Activated CD4-positive, CD25-positive, alpha-beta regulatory T cell treated with anti-CD3 and anti-CD28 coated beads, Interleukin-2, amount 50 U/mL, for 72 hours (primary cell): ENCODE measurements at regions not wholly inside any gene's neighbourhood (a gene's known extent, or its start where the extent isn't known, plus 50 kb on each side); places are given as distances from the start of the nearest gene placed in this dataset.
"Not testable (repeated sequence)": the region's sequence is repeated elsewhere in the genome, so short reads cannot be mapped to it uniquely, and the experiment has no call there.

ENCODE experiments used
- DNase-seq: peaks from one replicate; pipeline ENCODE4 v3.0.0; 2021

DNA sequence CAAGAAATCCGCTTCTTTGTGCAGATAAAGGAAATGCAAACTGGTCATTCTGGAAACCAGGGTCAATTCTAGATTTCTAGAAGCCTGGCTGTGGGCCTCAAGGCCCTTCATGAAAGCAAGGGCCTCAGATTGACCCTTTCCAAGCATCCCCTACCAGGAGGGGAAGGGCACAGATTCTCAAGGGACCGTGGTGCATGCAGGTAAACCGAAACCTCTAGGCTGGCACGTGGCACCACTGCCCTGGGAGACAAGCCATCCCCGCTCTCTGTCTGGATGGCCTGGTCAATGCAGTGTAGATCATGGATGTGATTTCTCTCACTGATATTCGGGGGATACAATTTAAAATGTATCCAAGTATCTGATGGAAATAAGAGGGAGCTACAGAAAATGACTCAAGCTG, 69.4 kb downstream of the TOMM20 start:
- no peak for DNase-seq

DNA sequence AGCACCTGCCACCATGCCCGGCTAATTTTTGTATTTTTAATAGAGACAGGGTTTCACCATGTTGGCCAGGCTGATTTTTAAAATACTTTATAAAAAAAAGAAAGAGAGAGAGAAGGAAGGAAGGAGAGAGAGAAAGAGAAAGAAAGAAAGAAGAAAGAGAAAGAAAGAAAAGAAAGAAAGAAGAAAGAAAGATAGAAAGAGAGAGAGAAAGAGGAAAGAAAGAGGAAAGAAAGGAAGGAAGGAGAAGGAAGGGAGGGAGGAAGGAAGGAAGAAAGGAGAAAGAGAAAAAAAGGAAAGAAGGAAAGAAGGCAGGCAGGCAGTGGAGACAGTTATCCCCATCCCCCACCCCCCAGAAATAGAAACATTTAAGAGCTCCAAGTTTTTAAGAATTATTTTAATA, 69.9 kb downstream of the TOMM20 start:
- no peak for DNase-seq

DNA sequence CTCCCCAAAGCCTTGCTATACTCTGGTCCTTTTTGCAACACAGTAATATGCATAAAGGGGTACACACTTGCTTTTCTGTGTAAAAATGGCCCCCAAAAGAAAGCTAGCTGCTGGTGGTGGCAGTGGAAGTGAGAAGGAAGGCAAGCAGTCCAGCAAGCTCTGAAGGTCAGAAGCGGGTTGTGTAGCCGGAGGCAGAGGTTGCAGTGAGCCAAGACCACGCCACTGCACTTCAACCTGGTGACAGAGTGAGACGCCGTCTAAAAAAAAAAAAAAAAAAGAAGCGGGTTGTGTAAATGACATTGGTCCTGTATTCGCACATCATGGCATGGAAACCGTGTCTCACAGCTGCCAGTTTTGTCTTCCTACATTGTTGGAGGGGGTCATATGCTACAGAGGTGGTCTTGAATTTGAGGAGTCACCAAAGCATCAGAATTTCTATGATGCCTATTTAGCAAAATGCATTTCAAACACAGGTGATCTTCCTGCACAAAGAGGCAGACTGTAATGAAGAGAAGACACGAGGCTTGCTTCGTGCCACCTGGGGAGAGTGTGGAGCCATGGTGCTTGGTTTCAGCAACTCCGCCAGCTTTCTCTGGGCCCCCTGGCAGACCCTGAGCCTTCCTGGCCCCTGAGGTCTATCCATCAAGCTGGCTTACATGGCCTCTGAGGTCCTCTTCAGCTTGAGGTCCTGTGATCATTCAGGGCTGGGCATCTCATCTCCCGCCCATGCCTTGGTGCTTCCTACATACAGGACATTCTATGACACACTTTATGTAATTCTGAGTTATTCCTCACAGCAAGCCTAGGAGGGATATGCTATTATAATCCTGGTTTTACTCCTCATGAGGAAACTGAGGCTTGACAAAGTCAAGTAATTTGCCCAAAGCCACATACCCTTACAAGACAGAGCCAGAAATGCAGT, 71.0 kb downstream of the TOMM20 start:
- no peak for DNase-seq

DNA sequence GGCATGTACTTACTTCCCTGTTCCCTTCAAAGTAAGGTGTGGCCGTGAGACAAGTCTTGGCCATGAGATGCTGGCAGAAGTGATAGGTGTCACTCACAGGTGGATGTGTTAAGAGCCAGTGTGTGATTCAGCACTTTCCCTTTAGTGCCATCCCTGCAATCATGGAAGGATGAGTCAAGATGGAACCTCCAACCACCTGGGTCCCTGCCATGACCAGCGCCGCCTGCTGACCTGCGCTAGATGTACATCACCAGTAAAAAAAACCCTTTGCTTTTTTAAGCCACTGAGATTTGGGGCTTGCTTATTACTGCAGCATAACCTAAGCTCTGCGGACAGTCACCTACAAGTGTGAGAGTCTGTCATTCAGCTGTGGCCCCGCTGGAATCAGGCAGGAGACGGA, 71.7 kb downstream of the TOMM20 start:
- DNase-seq: no peak

DNA sequence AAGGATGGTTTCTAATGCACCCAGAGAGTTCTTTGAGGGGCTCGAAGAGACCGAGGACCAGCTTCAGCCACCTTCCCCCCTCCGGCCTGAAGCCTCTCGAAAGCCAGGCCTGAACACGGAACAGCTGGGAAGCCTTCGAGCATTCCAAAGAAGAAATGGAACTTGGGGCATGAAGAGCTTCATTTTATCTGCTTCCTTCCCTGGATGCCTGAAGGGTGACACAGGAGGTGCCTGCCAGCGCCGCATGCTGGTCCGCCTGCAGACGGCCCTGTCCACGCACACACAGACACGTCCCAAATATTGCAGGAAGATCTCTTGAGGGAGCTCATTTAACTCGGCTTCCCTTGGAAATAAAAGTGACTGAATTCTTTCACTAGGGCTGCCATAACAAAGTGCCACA, 73.7 kb downstream of the TOMM20 start:
- no peak for DNase-seq

DNA sequence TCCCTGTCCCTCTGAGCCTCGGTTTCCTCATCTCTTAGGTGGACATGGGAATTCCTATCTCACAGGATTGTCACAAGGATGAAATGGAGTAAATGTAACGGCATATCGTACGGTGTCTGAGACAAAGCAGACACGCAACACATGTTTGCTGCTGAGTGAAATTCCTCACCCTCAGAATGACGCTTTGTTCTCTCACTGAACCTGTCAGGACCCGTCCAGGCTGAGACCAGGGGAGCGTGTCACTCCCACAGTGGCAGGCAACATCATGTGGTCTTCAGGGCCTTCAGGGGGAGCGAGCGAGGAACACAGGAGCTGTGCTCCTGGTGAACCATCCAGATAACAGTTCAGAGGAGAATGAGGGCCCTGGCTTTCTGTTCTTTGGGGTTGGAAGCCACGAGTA, 74.2 kb downstream of the TOMM20 start:
- DNase-seq: no peak

DNA sequence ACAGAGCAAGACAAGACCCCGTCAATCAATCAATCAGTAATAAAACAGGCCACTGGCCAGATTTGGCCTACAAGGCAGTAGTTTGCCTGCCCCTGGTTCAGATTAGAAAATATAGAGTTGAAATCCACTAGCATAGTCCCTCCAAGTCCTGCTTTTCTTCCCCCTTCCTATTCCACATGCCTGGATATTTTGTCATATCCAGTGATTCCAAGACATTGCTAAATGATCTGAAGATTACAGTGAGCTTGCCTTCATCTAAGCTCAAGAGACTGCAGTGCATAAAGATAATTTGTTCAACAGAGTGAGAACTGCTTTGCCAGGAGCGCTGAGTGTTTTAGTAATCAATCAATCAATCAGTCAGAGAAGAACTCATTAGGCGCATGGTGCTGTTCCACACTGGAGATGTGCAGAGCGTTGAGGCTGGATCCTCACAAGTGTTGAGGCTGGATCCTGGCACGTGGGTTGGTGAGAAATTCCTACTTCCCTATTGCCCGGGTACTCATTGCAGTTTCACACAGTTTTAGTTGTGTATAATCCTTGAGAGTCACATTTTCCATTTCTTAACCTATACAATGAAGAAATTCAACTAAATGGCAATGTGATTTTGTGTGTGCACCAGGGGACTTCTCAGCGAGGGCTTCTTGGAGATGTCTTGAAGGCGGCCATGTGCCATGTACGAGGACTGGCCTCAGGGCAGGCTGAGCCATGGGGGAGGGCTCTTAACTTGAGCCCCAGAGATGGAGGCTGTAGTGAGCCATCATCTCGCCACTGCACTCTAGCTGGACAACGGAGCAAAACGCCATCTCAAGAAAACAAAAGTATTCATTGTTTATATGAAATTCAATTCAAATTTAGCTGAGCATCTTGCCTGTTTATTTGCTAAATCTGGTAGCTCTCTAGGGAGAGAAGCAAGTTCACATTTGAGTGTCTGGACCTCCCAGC, 76.3 kb downstream of the TOMM20 start:
- DNase-seq: no peak

DNA sequence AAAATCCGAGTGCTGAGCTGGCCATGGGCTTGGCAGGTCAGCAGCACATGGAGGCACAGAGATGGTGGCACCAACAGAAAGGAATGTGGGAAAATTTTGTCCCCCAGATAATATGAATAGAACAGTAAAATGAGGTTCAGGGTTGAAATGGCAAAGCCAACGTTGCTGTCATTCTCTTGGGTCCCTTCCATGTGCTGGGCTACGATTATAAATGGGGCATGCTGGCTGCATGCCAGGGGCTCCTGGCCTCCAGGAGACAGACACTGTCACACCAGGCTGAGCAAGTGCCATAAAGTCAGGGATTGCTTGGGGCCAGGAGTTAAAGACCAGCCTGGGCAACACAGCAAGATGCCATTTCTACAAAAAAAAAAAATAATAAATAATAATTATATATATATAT, 77.1 kb downstream of the TOMM20 start:
- no peak for DNase-seq

DNA sequence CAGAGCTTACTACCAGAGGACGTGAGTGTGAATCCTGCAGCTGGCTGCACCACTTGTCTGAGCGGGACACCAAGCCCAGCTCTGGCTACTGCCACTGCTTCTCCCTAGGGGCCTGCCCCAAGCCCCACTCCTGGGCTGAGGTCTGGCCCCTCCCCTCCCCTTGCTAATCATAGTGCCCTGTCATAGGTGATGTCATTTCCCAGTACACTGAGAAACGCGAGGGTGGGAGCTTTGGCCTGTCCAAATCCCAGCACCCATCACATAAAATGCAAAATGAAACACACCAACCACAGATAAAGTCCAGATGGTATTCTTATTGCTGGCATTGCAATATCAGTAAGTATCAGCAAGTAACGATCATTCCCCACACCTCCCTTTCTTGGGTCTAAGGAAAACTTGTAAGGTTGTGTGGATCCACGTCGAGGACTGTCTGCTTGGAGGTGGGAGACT, 77.7 kb downstream of the TOMM20 start:
- DNase-seq: no peak

DNA sequence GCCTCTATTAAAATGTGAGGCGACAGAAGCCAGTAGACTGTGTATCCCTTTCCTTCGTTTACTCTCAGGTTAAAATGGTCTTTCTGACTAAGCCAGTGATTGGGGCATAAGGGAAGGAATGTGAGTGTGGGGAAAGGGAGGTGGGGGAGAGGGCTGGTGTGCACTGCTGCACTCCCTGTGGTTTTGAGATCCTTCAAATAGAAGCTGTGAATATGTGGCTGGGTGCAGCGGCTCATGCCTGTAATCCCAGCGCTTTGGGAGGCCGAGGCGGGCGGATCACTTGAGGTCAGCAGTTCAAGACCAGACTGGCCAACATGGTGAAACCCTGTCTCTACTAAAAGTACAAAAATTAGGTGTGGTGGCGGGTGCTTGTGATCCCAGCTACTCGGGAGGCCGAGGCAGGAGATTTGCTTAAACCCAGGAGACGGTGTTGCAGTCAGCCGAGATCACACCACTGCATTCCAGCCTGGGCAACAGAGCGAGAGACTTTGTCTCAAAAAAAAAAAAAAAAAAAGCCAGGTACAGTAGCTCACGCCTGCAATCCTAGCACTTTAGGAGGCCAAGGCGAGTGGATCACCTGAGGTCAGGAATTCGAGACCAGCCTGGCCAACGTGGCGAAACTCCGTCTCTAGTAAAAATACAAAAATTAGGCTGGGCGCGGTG, 78.8 kb downstream of the TOMM20 start:
- not testable (repeated sequence) for DNase-seq

DNA sequence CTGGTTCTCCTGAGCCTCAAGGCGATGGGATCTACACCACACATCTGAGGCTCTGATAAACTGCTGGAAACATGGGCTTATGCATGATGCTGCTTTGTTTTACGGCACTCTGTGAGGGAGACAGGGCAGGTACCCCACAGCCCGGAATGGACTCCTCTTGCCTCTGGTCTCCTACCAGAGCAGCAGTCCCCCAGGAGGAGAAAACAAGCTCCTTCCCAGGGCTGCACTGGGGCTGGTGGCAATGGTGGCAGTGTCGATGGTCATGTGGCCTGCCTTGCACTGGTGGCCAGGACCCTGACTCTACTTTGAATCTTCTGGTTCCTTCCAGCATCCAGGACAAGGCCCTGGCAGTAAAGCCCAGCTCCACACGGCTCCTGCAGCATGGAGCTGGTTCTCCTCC, 79.4 kb downstream of the TOMM20 start:
- no peak for DNase-seq

DNA sequence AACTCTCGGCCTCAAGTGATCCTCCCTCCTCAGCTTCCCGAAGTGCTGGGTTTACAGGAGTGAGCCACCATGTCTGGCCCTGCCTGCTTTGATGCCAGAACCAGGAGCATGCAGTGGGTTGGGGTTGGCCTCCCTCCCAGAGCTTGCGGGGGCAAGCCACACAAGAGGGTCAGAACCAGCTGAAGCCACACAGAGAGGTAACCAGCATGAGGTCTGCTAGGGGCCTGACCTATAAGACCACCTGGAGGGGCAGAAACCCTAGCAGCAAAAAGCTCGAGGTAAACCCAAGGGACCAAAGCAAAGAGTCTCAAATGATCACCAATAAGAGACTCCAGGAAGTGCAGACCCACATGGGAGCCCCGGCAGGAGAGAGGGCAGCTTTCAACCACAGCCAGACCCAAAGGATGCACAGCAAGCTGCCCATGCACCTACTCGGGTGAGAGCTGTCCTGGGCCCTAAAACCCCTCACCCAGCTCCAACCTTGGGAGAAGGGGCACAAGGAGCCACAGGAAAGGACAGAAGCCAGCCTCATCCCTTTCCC, 81.2 kb downstream of the TOMM20 start:
- no peak for DNase-seq

DNA sequence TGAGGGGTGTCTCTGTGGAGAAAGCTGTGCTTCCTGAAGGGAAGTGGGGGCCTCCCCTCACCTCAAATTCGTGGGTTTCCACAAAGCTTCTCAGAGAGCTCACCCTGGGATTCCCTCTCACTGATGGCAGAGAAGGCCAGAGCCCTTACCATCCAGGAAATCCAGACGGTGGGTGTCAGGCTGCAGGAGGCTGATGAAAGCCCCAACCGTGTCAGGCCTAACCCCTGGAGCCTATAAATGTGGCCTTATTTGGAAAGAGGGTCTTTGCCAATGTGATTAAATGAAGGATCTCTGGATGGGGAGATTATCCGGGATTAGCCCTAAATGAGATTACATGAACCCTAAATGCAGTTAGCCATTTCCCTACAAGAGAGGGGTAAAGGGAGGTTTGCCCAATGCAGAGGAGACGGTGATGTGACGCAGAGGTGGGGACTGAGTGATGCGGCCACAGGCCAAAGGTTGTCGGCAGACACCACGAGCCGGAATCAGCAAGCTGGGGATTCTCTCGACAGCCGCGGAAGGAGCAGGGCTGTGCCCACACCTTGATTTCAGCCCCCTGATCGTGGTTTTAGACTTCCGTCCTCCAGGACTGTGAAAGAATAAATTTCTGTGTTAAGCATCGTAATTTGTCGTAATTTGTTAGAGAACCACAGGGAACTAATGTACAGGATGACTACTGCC, 82.6 kb downstream of the TOMM20 start:
- DNase-seq: no peak

DNA sequence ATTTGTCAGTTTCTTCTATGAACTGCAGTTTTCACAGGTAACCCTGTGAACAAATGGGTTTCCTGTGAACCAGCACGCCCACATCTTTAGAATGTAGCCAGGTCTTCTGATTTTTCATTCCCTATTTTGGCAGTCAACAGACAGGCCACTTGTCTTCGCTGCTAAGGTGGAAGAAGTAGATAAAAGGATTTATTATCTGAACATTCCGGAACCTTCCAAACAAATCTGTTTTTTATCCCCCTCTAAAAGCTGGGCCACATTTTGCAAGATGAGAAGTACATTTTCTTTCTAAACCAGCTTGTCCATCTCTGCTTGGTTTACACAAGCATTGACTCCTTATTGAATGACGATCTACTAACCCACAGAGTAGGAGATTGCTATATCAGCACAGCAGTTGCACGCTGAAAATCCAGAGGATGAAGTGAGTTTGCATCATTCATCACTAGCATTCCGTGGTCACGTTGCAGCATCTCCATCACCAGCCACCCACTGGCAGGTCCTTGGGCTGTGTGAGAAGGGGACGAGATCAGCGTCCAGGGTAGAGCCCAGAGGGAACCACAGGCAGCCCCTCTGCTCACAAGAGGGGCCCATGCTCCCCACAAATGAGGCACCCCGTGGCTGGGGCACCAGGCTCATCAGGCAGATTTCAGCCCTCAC, 83.5 kb downstream of the TOMM20 start:
- no peak for DNase-seq

DNA sequence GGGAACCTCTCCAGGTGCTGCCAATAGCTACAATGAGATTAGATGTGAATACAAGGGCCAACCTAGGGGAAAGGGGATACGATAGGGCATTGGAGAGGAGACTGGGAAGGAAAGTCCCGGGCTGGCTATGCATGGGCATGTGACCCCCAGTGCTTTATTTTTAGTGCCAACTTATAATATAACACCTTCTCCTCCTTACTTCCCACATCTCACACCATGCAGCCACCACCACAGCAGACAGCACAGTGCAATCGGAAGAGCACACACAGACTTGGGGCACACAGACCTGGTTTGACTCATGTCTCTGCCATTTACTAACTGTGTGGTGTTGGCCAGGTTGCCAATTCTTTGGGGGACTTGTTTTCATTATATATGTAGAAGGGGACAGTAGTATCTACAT, 85.4 kb downstream of the TOMM20 start:
- no peak for DNase-seq

DNA sequence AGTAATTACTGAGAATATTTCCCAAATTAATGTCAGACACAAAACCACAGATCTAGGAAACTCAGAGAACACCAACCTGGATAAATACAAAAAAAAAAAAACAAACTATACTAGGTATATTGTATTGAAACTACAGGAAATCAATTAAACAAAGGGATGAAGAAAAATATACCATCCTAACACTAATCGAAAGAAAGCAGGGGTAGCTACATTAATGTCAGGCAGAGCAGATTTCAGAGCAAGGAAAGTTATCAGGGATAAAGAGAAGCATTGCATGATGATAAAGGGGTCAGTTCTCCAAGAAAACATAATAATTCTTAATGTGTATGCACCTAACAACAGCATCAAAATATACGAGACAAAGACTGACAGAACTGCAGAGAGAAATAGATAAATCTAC, 89.9 kb downstream of the TOMM20 start:
- no peak for DNase-seq

DNA sequence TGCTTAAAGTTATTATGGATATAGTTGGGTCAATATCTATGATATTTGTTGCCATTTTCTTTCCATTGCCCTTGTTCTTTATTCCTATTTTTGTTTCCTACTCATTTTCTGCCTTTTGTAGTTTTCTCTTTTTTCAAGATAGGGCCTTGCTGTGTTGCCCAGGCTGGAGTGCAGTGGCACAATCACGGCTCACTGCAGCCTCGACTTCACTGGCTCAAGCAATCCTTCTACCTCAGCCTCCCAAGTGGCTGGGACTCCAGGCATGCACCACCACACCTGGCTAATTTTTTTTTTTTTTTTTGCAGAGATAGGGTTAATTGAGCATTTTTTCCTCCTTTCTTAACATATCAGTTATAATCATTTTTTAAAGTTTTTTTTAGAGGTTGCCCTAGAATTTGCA, 92.7 kb downstream of the TOMM20 start:
- DNase-seq: no peak

DNA sequence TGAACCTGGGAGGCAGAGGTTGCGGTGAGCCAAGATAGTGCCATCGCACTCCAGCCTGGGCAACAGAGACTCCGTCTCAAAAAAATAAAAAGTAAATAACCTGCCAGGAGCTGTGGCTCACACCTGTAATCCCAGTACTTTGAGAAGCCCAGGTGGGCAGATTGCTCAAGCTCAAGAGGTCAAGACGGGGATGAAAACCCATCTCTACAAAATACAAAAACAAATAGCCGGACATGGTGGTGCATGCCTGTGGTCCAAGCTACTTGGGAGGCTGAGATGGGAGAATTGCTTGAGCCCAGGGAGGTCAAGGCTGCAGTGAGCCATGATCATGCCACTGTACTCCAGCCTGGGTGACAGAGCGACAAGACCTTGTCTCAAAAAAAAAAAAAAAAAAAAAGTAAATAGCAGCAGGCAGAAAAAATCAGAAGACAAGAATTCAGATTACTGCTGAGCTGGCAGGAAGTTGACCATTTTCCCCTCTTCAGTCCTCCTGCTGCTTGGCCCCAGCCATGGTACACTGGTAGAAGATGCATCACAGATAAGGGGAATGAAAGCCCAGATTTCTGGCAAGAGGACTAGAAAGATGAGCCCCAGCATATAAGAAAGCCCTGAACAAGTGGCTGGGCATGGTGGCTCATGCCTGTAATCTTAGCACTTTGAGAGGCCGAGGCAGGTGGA, 97.6 kb downstream of the TOMM20 start:
- no peak for DNase-seq

DNA sequence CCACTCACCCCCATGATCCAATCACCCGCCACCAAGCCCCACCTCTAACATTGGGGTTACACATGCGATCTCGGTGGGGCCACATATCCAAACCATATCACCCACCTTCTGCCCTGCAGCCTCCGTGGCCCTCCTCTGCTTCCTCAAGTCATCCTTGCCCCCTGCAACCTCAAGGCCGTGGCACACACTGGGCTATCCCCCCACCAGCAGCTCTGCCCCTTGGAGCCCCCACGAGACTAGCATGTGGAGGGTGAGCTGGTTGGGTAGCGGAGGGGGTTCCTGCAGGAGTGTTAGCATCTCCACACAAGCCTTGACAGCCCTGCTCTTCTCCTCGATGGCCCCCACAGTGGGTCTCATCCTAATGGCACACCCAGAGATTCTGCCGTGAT, 100.8 kb downstream of the TOMM20 start:
- no peak for DNase-seq

DNA sequence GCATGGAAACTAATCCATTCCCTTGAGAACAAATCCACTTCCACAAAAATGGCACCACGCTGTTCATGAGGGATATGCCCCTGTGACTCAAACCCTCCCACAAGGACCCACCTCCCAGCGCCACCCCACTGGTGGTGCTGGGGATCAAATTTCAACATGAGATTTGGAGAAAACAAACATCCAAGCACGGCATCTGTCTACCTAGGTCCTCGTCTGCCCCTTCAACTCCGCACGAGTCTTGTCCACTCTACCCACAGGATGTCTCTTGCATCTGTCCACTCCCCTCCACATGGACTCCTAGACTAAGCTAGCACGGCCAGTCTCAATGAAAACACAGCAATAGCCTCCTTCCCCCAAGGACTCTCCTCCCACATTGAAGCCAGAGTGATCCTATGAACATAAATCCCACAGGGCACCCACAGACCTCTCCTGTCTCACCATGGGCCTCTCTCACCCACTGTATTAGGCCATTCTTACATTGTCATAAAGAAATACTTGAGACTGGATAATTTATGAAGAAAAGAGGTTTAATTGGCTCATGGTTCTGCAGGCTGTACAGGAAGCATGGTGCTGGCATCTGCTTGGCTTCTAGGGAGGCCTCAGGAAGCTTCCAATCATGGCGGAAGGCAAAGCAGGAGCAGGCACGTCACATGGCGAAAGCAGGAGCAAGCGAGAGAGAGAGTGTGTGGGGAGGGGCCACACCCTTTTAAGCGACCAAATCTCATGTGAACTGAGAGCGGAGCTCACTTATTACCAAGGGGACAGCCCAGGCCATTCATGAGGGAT, 101.4 kb downstream of the TOMM20 start:
- DNase-seq: no peak
